GM19240 (cell line): ENCODE measurements at regions not wholly inside any gene's neighbourhood (a gene's known extent, or its start where the extent isn't known, plus 50 kb on each side); places are given as distances from the start of the nearest gene placed in this dataset.
"Not testable (repeated sequence)": the region's sequence is repeated elsewhere in the genome, so short reads cannot be mapped to it uniquely, and the experiment has no call there.

Experiments
- DNase-seq: peaks from one replicate; pipeline ENCODE4 v3.0.0; 2011; ENCODE audit warnings: low spot score; ENCODE audit not compliant: insufficient read length

DNA sequence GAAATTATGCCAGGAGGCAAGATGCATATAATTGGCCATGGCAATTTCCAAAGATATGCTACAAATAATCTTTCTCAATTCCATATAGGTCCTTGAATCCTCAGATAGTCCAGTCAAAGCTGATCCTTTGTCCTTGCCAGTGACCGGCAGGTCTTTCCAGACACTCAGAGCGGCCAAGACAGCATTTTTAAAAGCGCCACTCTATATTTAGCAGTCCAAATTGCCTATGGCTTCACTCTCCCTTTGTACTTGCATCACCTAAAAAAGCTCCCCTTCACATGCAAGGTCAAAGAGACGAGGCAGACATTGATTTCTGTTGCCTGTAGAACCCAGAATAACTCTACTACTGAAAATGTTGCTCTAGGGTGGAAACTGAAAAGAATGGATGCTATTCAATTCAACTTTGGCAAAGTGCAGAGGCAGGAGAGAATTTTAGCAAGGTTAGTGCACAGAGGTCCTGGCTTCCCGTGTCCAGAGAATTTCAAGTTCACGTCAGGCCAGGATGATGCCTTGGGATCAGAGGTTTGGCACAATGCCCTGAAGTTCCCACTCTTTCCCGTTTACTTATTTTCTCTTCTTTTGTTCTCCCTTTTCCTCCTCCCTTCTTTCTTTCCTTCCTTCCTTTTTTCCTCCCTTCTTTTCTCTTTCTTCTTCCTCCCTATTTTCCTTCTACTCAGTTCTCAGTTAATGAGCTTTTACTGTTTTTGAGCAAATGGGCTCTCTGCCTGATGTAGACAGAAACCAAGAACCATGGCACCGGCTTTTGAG, 108.5 kb downstream of the KCNK1 start:
- DNase-seq: no peak

DNA sequence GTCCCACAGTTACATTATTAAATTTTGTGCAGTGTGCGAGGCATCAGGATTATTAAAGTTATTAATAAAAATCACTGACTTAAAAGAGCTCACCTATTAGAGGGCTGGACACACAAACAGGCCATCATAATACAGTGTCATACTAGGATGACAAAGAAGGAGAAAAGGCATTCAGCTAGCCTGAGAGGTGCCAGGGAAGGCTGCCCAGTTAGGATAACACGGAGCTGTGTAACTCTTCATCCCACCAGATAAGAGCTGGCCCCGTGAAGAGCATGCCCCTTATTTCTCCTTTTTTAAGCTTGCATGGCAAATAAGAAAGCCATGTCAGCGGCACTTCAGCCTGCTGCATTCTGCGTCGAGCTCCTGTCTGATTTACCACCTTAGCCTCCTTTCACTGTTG, 109.5 kb downstream of the KCNK1 start:
- DNase-seq: no peak

DNA sequence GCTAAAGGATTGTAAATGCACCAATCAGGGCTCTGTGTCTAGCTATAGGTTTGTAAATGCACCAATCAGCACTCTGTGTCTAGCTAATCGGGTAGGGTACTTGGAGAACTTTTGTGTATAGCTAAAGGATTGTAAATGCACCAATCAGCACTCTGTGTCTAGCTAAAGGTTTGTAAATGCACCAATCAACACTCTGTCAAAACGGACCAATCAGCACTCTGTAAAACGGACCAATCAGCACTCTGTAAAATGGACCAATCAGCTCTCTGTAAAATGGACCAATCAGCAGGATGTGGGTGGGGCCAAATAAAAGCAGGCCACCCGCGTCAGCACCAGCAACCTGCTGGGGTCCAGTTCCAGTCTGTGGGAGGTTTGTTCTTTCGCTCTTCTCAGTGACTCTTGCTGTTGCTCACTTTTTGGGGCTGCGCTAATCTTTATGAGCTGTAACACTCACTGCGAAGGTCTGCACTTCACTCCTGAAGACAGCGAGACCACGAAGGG, 110.3 kb downstream of the KCNK1 start:
- DNase-seq: not testable (repeated sequence)

DNA sequence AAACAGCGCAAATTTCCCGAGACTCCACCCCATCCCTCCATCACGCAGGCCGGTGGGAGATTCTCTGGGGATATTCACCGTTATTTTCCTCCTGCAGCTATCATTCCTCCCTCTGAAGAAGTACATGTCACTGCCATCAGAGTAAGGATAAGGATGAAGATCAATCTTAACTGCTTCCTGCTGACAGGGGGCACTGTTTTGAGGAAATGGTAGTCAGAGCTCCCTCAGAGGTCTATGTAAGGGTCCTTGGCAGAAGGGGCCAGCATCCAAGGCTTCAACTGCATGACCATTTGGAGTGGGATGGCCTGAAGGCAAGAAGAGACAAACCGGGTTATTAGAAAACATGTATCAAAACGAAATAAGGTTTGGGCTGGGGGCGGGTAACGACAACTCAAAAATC, 111.5 kb downstream of the KCNK1 start:
- no peak for DNase-seq

DNA sequence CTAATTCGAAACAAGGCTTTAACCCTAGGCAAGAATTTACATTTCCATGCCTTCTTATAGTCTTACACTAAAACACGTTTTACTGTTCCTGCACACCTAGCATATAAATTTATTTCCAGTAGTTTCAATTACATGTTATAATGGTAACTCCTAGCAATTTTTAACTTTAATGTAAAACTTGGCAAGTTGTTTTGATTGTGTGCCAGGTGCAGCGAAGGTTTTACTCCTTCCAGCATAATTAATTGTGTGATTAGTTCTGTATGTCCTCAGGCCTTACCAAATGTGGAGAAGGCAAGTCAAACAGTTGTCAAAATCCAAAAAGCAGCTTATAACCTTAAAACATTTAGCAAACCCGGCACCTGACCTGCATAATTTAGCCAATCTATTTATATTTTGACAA, 114.8 kb downstream of the KCNK1 start:
- DNase-seq: no peak

DNA sequence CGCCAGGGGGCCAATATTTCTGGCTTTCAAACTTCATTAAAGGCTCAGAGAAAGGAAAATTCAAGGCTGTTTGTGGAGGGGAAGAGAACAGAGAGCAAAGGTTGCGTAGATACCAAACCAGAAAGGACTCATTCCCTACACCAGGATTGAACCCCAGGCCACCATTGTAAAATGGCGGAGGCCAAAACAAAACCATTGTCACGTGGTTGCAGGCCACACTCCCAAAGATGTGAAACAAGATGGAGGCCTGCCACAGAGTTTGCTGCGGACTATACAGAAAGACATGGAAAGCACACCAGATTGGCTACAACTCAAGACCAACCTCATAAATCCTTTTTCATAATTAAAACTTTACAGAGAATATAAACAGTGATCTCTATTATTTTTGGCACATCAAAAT, 116.5 kb downstream of the KCNK1 start:
- no peak for DNase-seq

GRCh38 chr1:233730809-233731208, 116.9 kb downstream of the KCNK1 start:
- DNase-seq: no peak

DNA sequence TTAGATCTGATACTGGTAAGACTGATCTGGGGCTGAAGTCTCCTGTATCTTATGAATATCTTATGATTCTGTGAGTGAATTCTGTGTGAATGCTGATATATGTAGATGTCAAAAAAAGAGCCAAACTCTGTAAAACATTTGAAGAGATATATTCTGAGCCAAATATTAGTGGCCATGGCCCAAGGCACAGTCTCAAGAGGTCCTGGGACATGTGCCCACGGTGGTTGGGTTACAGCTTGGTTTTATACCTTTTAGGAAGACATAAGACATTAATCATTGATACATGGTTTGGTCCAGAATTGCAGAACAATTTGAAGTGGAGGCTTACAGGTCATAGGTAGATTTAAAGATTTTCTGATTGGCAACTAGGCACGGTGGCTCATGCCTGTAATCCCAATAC, 118.3 kb downstream of the KCNK1 start:
- DNase-seq: no peak

DNA sequence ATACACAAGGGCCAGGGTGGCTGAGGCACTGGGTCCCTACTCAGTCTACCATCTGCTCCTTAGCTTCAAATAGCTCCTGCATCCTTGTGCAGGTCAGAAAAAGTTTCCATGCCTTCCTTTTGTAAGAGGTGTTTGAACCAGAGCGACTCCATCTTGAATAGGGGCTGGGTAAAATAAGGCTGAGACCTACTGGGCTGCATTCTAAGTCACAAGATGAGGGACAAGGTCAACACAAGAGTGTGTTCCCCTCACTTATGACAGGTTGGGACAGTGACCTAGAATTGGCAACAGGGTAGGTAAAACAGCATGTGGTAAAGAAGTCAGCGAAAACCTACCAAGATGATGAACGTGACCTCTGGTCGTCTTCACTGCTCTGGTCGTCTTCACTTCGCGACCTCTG, 120.5 kb downstream of the KCNK1 start:
- DNase-seq: no peak

DNA sequence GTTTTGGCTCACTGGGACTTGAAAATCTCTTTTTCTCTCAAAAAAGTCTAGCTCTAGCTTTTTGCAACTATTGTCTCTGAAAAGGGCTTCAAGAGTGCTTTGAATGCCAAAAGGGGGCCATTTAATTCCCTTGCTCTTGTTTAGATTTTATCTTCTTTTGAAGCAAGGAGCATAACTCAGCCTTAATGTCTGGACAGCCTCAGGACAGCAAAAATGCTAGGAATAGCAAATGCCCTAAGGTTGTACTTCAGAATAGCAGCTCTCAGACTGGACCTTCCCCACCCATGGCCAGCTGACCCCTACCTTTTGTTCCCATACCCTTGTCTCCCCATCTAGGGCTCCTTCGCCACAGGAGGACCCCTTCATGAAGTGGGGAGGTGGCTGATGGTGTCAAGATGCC, 121.4 kb downstream of the KCNK1 start:
- no peak for DNase-seq

GRCh38 chr1:233735847-233736246, 121.9 kb downstream of the KCNK1 start:
- no peak for DNase-seq

DNA sequence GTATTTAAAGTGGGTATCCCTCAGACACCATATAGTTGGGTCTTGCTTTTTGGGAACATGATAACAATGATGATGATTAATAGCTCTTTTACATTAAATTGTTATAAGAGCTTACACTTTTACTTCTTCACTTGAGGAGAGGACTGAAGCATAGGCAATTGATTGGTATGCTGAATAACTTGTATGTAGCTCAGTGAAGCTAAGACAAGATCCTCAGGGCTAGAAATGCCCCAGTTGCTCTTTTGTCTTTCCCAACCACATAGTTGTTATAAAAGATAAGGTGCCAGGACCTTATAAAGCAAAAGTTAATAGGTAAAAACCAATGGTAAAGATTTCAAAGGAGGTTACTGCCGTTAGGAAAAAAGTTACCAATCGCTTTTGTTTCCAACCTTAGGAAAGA, 123.4 kb downstream of the KCNK1 start:
- no peak for DNase-seq

GRCh38 chr1:233738396-233738795, 124.5 kb downstream of the KCNK1 start:
- DNase-seq: no peak

GRCh38 chr1:233738850-233739249, 124.9 kb downstream of the KCNK1 start:
- no peak for DNase-seq

- DNase-seq: no peak
Measured at GRCh38 chr1:233744779-233745513, 131.0 kb downstream of the KCNK1 start.

DNA sequence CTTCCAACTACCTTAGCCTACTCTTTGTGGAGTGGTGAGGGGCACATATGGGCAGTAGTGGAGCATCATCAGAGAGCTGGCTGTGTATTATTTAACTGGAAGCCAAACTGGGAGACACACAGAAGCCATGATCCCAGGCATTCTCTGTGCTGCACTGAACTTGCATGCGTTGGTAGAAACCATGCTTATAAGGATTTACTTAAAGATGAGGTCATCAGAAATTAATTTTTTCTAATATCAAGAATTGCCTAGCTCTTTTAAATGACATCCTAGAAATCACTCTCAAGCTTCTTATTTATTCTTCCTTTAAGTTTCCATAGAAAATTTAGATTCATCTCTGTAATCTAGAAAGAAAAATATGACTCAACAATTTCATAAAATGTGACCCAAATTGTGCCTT, 136.2 kb downstream of the KCNK1 start:
- no peak for DNase-seq

- DNase-seq: no peak
Measured at GRCh38 chr1:233759665-233760064, 144.8 kb upstream of the SLC35F3 start.

GRCh38 chr1:233764304-233764703, 140.2 kb upstream of the SLC35F3 start:
- not testable (repeated sequence) for DNase-seq

GRCh38 chr1:233777566-233777965, 126.9 kb upstream of the SLC35F3 start:
- DNase-seq: no peak

- DNase-seq: no peak
Measured at GRCh38 chr1:233780049-233780448, 124.4 kb upstream of the SLC35F3 start.

GRCh38 chr1:233782937-233783586, 121.4 kb upstream of the SLC35F3 start:
- no peak for DNase-seq

- no peak for DNase-seq
Measured at GRCh38 chr1:233787599-233787998, 116.9 kb upstream of the SLC35F3 start.
